AG04449 (cell line): ENCODE measurements at regions not wholly inside any gene's neighbourhood (a gene's known extent, or its start where the extent isn't known, plus 50 kb on each side); places are given as distances from the start of the nearest gene placed in this dataset.

Source experiments
- CTCF ChIA-PET: fragments of 350-600 bp; formaldehyde crosslinking; extraction: SDS; loops from one replicate; lab custom pipeline; 2021; ENCODE audit warnings: antibody characterized with exemption; lab: Yijun Ruan, JAX
- POLR2A ChIA-PET: fragments of 400-600, 350-600 bp; formaldehyde crosslinking; extraction: SDS; loops from one replicate; lab custom pipeline; 2020; ENCODE audit warnings: antibody characterized with exemption, inconsistent platforms; lab: Yijun Ruan, JAX
- DNase-seq: peaks from one replicate; pipeline ENCODE4 v3.0.0-alpha.2; 2010; ENCODE audit warnings: low read depth, low spot score
- H3K4me3 ChIP-seq: 2 replicates; pipeline ENCODE4 v1.5.1; 2011; ENCODE audit warnings: low read depth, mild to moderate bottlenecking, control low read depth, low read length
- CTCF ChIP-seq: IDR thresholded peaks from one replicate; pipeline ENCODE4 v1.5.1; 2011; ENCODE audit warnings: mild to moderate bottlenecking, moderate library complexity, low read length, control low read depth, inconsistent platforms; ENCODE audit not compliant: insufficient read depth; ENCODE audit errors: missing control alignments

GRCh38 chr1:79966438-79966837 lies 959.9 kb upstream of the ADGRL4 start:
- TF ChIP-seq CTCF, result no peak
- ChIA-PET CTCF (no interaction called here), POLR2A (no interaction called here)
- no peak for DNase-seq
- H3K4me3 ChIP-seq, result no peak overlapping the region

GRCh38 chr1:79959635-79960034 lies 953.1 kb upstream of the ADGRL4 start:
- TF ChIP-seq CTCF, result no peak
- no peak for DNase-seq
- no peak overlapping the region for H3K4me3 ChIP-seq
- POLR2A ChIA-PET, result no interaction called here
- CTCF ChIA-PET, result no interaction called here

- no peak for TF ChIP-seq CTCF
- H3K4me3 ChIP-seq, result no peak overlapping the region
- no peak for DNase-seq
- CTCF ChIA-PET, result no interaction called here
- POLR2A ChIA-PET, result no interaction called here
These were observed 949.4 kb upstream of the ADGRL4 start for GRCh38 chr1:79955966-79956365.

GRCh38 chr1:79950511-79950910 lies 944.0 kb upstream of the ADGRL4 start:
- ChIA-PET POLR2A (no interaction called here), CTCF (no interaction called here)
- no peak for TF ChIP-seq CTCF
- no peak overlapping the region for H3K4me3 ChIP-seq
- no peak for DNase-seq

- DNase-seq, result no peak
- TF ChIP-seq CTCF, result no peak
- CTCF ChIA-PET, result no interaction called here
- H3K4me3 ChIP-seq, result no peak overlapping the region
- POLR2A ChIA-PET, result no interaction called here
These were observed 938.9 kb upstream of the ADGRL4 start for GRCh38 chr1:79945391-79945790.

- no peak for DNase-seq
- ChIA-PET POLR2A (no interaction called here), CTCF (no interaction called here)
- no peak for TF ChIP-seq CTCF
- no peak overlapping the region for H3K4me3 ChIP-seq
These were observed 922.8 kb upstream of the ADGRL4 start for GRCh38 chr1:79929356-79929755.
